Suppressor macrophage (primary cell): ENCODE measurements at regions not wholly inside any gene's neighbourhood (a gene's known extent, or its start where the extent isn't known, plus 50 kb on each side); places are given as distances from the start of the nearest gene placed in this dataset.
"Not testable (repeated sequence)": the region's sequence is repeated elsewhere in the genome, so short reads cannot be mapped to it uniquely, and the experiment has no call there.

ENCODE experiments used
- DNase-seq, 4 experiments: peaks; one replicate each; pipeline ENCODE4 v3.0.0-alpha.2; 2020 to 2022

DNA sequence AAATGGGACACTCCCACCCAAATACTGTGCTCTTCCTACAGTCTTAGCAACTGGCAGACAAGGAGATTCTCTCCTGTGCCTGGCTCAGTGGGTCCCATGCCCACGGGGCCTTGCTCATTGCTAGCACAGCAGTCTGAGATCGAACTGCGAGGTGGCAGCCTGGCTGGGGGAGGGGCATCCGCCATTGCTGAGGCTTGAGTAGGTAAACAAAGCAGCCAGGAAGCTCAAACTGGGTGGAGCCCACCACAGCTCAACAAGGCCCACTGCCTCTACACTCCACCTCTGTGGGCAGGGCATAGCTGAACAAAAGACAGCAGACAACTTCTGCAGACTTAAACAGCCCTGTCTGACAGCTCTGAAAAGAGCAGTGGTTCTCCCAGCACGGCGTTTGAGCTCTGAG, 174.8 kb downstream of the COL12A1 start:
- not testable (repeated sequence) for DNase-seq

DNA sequence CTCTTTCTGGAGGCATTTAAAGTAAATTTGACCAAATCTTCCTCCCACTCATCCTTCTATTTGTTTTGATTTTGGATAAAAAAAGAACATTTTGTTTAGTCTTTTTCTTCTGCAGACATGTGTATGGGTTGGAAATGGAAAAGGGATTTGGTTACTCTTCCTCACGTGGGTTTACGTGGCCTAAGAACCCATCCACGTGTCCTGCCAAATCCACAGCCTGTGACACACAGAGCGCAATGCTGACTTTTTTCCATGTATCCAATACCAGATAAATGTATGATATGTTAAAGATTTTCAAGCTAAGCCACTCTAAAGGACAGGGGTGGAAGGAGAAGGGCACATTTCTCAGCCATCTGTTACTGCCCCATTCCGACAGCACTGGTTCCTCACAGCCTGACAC, 176.5 kb downstream of the COL12A1 start:
- DNase-seq: no peak

DNA sequence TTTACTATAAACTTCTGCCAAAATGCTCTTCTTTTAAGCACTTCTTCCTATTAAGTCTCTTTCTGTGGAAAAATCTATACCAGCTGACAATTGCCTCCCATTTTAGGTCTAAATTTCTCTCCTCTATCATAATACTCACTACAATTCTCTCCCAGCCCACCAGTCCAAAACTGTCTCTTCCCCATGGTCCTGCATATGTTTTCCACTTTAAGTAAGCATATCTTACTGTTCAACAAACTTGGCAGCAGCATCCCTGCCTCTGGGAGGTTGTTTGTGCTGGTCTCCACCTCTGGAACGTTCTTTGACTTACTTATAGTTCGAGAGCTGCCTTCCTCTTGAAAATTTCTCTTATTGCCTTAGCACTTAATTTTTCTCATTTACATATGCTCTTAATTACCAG, 180.5 kb downstream of the COL12A1 start:
- no peak for DNase-seq

DNA sequence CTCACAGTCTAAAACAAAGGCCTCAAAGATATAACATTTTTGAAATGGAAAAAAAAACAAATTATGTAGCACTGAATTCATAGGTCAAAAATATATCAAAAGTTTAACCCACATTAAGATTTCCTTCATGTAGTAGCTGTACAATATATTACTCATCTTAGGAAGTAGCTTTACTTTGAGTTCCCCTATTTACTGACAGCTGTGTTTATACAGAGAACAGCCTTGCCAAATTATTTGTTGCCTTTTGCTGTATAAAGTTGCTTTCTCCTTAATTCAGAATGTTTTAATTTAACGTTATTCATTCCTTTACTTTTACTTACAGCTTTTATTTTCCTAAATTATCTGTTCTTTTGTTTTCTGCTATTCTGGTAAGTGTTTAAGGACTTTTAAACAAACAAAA, 181.0 kb downstream of the COL12A1 start:
- no peak for DNase-seq

DNA sequence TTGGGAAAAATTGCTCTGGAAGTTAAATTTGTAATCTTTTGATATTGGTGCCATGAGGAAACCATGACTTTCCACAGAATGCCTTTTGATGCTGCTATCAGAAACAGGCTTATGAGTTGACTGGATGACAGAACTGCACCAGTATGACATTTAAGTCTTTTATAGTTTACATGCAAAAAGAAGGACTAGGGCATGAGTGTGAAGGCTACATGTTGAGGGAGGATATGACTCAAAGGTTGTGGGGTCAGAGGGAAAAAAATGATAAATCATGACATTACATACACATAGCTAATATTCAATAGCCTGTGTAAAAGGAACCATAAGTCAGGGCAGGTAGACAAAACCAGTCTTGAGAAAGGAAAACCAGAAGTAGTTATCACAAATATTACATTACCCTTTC, 182.2 kb downstream of the COL12A1 start:
- DNase-seq: no peak

DNA sequence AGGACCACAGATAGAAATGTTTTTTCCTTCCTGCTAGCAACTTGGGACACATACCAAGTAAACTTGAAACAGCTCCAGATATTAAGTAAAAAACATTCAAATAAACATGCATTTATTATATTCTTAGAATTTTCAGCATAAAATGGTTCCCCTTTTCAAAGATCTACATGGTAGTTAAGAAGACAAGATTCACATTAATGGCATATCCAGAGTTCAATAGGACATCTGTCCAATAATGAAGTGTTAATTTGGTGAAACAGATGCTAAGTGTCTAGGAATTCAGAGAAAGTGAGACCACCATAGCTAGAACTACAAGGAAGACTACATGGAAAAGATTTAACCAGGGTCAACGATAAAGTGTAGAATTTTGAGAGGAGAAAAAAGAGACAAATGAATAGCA, 184.9 kb downstream of the COL12A1 start:
- no peak for DNase-seq

DNA sequence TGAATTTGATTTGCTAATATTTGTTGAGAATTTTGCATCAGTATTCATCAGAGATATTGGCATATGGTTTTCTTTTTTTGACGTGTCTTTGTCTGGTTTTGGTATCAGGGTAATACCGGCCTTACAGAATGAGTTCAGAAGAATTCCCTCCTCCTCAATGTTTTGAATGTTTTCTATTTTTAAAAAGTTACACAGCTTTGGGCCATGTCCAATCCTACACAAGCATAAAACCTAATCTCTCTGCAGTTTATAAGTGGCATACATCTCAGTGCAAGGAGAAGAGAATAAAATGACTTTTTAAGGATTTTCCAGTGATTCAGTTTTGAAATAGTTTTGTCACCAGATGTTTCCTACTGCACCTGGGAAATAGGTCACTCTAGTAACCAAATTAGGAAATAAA, 185.5 kb downstream of the COL12A1 start:
- DNase-seq: no peak

DNA sequence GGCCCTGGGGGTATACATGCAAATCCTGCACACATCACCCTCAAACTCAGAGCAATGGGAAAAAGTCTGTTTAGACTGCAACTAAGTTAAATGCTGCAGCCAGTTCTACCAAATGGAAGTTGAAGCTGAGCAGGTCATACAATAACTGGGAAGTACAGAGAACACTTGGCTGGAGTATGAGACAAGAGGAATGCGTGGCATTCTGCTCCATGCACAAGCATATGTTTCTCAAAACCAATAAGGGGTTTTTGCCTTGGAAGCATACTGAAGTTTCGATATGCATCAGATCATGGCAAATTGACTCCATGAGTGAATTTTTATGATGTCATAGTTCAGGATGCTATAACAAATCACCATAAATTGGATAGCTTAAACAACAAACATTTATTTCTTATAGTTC, 193.8 kb downstream of the COL12A1 start:
- DNase-seq: no peak

DNA sequence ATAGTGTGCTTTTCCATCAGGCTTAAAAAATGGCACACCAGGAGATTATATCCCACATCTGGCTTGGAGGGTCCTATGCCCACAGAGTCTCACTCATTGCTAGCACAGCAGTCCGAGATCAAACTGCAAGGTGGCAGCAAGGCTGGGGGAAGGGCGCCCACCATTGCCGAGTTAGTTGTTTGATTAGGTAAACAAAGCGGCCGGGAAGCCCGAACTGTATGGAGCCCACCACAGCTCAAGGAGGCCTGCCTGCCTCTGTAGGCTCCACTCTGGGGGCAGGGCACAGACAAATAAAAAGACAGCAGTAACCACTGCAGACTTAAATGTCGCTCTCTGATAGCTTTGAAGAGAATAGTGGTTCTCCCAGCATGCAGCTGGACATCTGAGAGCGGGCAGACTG, 201.9 kb downstream of the COL12A1 start:
- not testable (repeated sequence) for DNase-seq

DNA sequence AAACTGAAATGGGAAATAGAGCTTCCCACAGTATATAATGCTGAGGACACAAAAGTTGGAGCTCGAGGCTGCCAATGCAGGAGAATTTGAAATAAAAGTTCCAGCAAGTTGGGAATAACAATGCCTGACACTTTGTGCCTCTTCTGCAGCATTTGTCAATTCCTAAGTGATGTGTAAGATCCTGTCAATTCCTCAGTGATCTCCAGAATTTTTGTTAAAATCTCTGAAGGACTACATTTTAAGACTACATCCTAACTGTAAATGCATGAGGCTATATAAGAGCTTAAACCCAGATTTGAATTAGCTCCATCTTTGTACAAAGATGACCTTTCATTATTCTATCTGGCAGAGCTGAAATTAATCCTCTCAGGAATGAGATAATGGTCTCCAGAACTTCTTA, 208.2 kb downstream of the COL12A1 start:
- DNase-seq: no peak

DNA sequence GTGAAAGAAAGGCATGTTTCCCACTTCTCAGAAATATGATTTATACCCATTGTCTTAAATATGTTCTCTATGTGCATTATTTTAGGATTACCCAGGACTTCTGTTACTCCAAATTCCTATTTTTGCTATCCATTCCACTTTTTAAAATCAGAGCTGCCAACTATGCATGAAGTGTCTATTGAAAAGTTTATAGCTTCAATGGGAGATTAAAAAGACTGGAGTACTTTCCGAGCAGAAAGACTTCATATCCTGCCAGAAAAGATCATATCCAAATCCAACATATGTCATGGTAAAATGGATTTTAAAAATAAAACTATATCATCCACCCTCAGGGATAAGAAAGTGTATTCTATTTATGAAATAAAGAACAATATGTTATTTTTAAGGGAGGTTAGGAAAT, 212.7 kb downstream of the COL12A1 start:
- no peak for DNase-seq

DNA sequence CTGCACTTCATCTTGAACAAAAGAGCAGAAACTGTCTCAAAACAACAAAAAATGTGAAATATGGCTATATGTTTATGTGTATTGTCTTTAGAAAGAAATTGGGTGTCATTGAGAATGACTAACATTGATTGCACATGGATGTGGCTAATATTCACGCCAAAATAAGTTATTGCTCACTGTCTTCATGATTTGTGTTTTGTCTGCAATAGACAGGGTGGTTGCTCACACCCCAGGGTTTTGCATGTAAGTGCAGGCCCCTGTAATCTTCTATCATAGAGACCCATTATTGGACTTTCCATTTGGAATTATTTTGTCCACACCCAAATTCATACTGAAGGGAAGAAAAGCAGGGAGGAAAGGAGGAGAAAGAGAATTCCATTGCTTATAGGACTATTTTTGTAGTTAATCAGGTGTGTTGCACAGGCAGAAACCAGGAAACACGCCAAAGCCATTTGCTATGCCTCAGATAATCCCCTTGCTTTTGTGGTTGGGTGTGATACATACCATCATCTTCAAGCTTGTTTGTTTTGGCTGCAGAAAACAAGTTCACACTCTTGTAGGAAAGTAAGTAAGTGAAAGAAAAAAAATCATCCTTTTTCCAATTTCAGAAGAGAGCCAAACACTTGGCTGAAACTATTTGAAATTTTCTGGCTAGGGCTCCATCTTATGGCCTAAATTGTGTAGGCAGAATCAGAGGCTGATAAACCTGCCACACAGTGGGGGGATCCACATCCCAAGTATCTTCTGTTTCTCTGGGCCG, 214.1 kb downstream of the COL12A1 start:
- no peak for DNase-seq

DNA sequence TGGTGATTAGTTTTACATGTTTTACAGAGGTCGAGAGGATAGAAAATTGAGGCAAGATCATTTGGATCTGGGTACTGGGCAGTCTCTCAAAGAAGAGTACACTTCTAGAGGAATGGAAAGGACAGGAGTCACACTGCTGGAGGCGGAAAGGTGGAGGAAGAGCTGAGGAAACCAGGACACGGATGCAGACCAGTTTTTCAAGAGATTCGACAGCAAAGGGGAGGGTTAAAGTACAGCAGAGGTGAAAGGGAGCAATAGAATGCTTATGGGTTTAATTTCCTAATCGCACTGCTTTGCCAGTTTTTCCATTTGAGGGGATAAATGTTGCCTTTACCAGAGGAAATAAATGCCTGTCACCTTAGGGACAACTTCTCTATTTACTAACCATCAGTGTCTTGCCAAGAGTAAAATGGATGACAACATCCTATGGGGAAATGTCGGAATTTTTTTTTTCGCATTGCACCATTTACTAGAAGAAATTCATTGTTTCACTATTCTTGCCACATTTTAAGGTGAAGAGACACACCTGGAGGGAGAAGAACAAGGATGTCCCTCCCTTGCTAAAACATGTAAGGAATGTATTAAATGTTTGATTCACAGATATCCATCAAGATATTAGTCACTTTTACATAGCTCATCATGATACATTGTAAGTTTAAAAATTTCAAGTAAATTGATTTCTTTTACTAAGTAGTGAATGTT, 226.6 kb downstream of the COL12A1 start:
- DNase-seq: no peak

DNA sequence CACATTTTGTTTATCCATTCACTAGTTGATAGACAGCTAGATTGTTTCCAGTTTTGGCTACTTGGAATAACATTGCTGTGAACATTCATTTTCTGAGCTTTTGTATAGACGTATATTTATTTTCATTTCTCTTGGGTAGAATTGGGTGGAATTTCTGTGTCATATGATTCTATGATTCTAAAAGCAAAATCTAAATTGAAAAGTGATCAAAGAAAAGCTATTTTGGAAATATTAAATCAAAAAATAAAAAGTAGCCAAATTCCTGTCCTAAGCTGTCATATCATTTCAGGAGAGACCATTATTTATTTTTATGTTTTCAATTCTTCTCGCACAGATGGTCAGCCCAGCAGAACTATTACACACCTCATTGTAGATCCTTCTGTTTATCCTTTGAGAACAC, 229.2 kb downstream of the COL12A1 start:
- DNase-seq: no peak

DNA sequence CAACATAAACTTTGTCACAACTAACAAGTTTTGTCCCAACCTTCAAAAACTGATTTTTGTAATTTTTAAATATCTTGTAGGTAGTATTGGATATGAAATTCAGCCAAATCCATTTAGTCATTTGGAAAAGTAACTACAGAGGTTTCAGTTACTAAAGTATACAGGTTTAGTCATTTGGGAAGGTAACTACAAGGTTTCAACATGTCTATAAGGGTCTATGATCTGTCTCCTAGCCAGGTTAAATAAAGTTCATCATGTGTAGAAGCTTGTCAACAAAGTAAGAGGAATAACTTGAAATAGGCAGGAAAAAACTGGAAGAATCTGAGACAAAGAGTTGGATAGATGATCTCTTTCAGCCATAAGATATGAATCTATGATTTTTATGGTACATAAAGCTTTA, 229.8 kb downstream of the COL12A1 start:
- no peak for DNase-seq

DNA sequence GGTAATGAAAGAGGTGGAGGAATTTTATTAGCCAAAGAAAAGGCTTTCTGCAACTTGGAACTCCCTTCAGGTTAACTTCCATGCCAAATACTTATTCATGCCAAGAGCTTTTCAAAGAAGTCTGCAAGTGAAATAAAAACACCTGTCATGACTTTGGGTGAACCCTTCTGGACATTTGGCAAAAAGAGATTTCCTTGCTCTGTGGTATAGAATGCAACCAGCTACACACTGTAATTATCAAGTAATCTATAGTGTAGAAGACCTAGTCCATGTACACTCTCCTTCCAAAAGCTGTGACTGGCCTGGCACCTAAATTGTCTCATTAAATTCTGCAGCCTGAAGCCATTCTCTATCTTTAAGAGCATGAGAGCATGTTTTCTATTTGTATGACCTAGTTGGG, 232.3 kb downstream of the COL12A1 start:
- no peak for DNase-seq

DNA sequence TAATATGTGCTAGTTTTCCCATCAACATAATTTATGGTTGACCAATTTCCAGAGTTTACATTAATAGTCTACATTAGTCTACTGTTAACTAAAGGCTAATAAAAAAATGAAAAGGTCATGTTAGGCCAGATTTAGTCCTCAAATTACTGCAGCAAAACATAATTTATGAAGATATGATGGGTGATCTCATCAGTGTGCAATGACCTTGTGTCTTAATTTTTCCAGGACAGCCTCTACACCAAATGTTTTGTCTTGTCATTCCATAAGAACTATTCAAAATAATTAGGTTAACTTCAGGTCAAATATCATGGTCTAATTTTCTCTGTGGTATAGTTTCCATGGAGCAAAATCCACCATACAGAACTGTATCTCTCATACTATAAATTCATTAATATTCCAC, 234.2 kb downstream of the COL12A1 start:
- DNase-seq: no peak

DNA sequence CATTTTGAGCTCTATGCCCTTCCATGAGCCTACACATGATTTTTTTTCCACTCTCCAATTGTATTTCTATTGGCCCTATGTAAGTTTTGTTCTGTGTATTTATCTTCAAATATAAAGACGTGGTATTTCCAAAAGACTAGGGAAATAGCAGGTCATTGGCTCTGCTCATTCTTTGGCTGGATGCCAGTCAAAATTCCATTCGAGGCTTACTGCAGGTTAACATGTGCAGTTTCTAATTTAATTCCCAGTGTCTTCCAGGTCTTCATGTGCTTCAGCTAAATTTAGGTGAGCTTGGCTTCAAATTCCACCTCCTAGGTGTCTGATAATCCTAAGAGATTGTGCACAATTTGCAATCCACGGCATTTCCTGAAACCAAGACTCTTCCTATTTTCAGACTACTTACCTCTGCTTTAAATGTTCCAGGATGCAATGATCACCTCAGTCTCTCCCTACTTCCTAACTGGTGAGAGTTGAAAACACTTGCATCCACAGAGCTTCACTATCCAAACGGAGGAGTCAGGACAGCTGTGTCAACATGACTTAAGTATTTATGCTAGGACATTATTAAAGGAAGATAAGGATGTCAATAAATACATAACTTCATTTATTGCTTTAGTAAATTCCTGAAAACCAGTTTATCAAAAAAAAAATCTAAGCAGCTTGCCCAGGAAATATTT, 236.1 kb downstream of the COL12A1 start:
- DNase-seq: no peak

DNA sequence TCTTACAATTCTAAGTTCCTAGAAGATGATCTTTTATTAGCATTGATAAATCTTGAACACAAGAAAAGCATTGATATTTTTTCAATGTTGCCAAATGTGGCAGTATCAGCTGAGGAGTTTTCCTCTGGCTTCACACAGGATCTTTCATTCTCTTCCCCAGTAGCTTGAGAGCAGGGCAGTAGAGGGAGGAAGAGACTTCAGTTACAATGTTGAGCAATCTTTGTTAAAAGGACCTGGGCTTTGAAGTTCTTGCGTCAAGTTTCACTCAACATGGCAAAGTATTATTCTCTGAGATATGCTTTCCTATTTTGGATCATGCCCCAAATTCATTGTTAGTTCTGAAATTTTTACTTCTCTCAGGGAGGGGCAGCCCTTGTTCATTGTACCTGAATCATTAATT, 238.0 kb downstream of the COL12A1 start:
- no peak for DNase-seq

DNA sequence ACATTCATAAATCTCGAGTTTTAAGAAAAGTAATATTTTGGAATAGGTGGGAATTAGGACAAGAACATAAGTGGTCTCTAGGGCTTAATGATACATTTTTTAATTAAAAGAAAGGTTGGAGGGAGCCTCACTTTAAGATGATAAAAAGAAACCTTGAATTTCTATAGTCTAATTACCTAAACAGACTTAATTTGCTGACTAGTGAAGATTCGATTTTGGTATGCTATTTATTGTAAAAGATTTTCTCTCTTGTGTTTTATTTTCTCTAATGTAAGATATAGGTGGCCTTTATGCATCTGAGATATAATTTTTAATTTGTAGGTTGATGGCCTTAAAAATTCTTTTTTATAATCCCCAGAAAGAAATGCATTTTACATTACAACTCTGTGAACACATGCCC, 239.1 kb downstream of the COL12A1 start:
- no peak for DNase-seq

DNA sequence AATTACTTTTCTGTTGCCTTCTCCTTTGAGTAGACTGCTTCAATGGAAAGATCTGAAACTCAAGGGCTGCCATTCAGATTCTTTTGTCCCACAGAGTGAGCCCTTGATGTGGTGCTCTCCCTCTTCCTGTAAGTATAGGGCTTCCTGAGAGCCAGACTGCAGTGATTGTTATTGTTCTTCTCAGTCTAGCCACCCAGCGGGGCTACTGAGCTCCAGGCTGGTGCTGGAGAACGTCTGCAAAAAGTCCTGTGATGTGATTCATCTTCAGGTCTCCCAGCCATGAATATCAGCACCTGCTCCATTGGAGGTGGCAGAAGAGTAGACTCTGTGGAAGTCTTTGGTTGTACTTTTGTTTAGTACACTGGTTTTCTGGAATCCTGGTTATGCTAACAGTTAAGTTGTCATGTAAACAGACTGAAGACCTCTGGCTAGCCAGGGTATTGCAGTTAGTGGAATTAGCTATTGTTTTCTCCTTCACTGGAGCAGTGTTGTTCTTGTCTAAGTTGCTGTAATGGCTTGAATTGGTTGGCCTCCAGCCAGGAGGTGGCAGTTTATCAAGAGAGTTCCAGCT, 240.9 kb downstream of the COL12A1 start:
- DNase-seq: no peak

DNA sequence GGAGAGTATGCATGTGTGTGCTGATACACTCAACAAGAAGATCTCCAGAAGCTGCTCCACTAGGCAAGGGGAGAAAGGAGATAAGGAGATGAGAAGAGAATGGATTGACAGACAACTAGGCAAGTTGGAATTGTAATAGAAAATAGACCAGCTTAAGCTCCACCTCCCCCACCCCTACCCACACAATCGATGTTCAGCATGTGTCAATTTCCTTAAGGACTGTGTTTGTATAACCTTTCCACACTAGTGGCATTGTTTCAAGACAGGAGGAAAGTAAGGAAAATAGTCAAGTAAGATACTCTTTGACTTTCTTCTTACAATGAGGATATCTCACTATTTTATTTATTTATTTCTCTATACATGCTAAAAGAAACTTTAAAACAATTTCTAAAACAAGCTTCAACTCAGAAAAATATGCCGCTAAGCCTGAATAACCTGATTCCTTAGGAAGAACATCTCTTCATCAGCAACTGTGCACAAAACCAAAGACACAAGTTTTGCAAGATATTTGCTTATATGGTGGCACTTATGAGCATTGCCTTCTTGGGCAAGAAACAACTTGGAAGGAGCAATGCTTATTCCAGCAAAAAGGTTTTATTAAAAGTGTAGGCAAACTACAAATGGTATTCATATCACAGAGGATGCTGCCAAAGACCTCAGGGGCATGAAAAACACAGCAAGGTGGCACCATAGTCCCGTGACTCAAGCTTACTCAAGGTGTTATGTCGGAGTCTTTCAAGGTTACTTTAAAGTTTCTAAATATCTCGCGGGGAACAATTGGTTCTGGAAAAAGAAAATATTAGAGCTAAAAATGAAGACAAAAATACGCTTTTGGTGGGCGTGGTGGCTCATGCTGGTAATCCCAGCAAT, 249.1 kb downstream of the COL12A1 start:
- DNase-seq: no peak

DNA sequence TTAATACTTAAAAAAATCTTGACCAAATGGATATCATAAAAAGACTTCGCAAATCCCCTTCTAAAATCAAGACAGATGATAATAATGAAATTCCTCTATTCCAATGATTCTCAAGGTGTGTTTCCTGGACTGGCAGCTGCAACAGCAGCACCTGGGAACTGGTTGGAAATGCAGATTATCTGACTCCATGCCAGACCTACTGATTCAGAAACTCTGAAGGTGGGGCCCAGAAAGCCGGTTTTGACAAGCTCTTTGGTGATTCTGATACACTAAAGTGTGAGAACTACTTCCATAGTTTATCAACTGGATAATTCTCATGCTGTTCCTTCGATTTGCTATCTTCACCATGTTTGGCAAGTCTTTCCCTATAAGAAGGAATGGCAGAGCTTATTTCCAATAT, 252.1 kb downstream of the COL12A1 start:
- no peak for DNase-seq
